GM23248 (cell line): ENCODE measurements at regions not wholly inside any gene's neighbourhood (a gene's known extent, or its start where the extent isn't known, plus 50 kb on each side); places are given as distances from the start of the nearest gene placed in this dataset.

Source experiments
- DNase-seq: peaks from one replicate; pipeline ENCODE4 v3.0.0-alpha.2; 2015
- H2AFZ ChIP-seq: fragments of 200-600 bp; sonication (generic); 2 replicates; pipeline ENCODE4 v1.6.1; 2016; ENCODE audit warnings: antibody characterized with exemption
- H3F3A ChIP-seq: fragments of 200-600 bp; sonication (generic); 2 replicates; pipeline ENCODE4 v1.6.1; 2016; ENCODE audit warnings: mild to moderate bottlenecking, antibody characterized with exemption, mixed run types; ENCODE audit not compliant: insufficient read depth
- H3K27ac ChIP-seq: fragments of 200-600 bp; sonication (generic); 2 replicates; pipeline ENCODE4 v1.5.1; 2016; ENCODE audit warnings: mild to moderate bottlenecking
- H3K27me3 ChIP-seq: fragments of 200-600 bp; sonication (generic); replicated peaks from 2 replicates; pipeline ENCODE4 v1.6.1; 2016; ENCODE audit warnings: mild to moderate bottlenecking; ENCODE audit not compliant: insufficient read depth
- H3K36me3 ChIP-seq: fragments of 200-600 bp; sonication (generic); 2 replicates; pipeline ENCODE4 v1.6.1; 2016; ENCODE audit warnings: low read depth, mild to moderate bottlenecking
- H3K4me1 ChIP-seq: fragments of 200-600 bp; sonication (generic); 2 replicates; pipeline ENCODE4 v1.6.1; 2016; ENCODE audit warnings: mild to moderate bottlenecking; ENCODE audit not compliant: insufficient read depth
- H3K4me2 ChIP-seq: fragments of 200-600 bp; sonication (generic); one replicate; pipeline ENCODE4 v1.6.1; 2016; ENCODE audit warnings: mild to moderate bottlenecking; ENCODE audit not compliant: unreplicated experiment
- H3K4me3 ChIP-seq: fragments of 200-600 bp; sonication (generic); 2 replicates; pipeline ENCODE4 v1.5.1; 2016; ENCODE audit warnings: mild to moderate bottlenecking
- H3K79me2 ChIP-seq: fragments of 200-600 bp; sonication (generic); 2 replicates; pipeline ENCODE4 v1.6.1; 2016; ENCODE audit warnings: mild to moderate bottlenecking; ENCODE audit not compliant: insufficient read depth
- H3K9ac ChIP-seq: fragments of 200-600 bp; sonication (generic); 2 replicates; pipeline ENCODE4 v1.6.1; 2016; ENCODE audit warnings: mild to moderate bottlenecking
- H3K9me2 ChIP-seq: fragments of 200-600 bp; sonication (generic); 2 replicates; pipeline ENCODE4 v1.6.1; 2016; ENCODE audit warnings: mixed run types, mild to moderate bottlenecking, moderate library complexity; ENCODE audit not compliant: insufficient read depth
- H3K9me3 ChIP-seq: fragments of 200-600 bp; sonication (generic); one replicate; pipeline ENCODE4 v1.6.1; 2017; ENCODE audit warnings: low read depth
- H4K20me1 ChIP-seq: fragments of 200-600 bp; sonication (generic); 2 replicates; pipeline ENCODE4 v1.6.0; 2016; ENCODE audit not compliant: insufficient read depth
- EZH2 ChIP-seq: fragments of 200-600 bp; sonication (generic); IDR thresholded peaks from 2 replicates; pipeline ENCODE4 v1.6.1; 2018; ENCODE audit warnings: antibody characterized with exemption, mild to moderate bottlenecking; ENCODE audit not compliant: insufficient read depth, poor library complexity, severe bottlenecking
- EZH2phosphoT487 ChIP-seq: fragments of 200-600 bp; sonication (generic); IDR thresholded peaks from 2 replicates; pipeline ENCODE4 v1.6.1; 2018; ENCODE audit warnings: antibody characterized with exemption, moderate library complexity, mild to moderate bottlenecking, low read depth; ENCODE audit not compliant: insufficient read depth
- WGBS, 2 experiments: methylation state at CpG; one replicate each; pipeline ENCODE4 v1.1.6; 2015 to 2017; ENCODE audit warnings: low lambda C conversion rate in 2 of 2, low coverage in 1 of 2; ENCODE audit errors: missing lambda C conversion rate in 2 of 2; 5-methylcytosine and 5-hydroxymethylcytosine counted together
- in situ Hi-C: fragments of 300-500 bp; cut with MboI; formaldehyde crosslinking; loops from 2 replicates; pipeline ENCODE4 v1.15.0; 2020

DNA sequence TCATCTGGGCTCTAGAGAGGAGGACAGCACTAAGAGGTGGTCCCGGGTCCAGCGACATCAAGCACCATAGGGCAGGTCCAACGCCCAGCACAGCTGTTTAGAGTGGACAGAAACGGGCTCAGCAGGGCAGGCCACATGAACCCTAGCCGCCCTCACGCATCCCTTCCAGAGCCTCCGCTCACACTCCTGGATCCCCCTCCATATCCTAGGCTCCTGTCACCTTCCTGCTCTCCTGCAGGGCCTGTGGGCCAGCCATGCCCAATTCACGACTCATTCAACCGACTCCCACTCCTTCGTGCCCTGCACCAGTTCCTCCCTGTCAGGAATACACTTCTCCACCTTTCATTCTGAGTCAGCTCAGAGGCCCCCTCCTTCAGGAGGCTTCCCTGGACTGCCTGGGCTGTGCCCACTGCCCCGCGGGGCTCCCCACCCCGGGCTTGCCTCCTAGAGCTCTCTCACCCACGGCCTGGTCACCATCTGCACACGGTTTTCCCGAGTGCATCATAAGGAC, 90.2 kb downstream of the LINGO1 start:
- peak overlapping the region; percentile 68 for H3K4me3 ChIP-seq

GRCh38 chr15:77541421-77542181, 91.1 kb downstream of the LINGO1 start:
- Histone ChIP-seq H3K4me3 (no peak overlapping the region), H3K27ac (no peak overlapping the region), H3K9me2 (no peaks in the 10 kb centered on the region), H3K4me2 (no peak overlapping the region), H3K9ac (no peak overlapping the region), H3K4me1 (peaks cover 26% of the 10 kb centered on the region), H3F3A (0 out of 2 replicates have a peak, but pooled peaks cover 12% of the 10 kb centered on the region), H3K36me3 (no peaks in the 10 kb centered on the region), H3K9me3 (no peaks in the 10 kb centered on the region), H4K20me1 (no peaks in the 10 kb centered on the region), H3K79me2 (no peaks in the 10 kb centered on the region), H2AFZ (peak overlapping the region; percentile 41; the same call in 1 of the 2 replicates), H3K27me3 (no peaks in the 10 kb centered on the region; the same call in 1 of the 2 replicates)
- in situ Hi-C loops, result no loop called here
- 40 to 45% methylated on average over 13 of the region's 13 CpGs for WGBS, 2 experiments
- TF ChIP-seq EZH2phosphoT487 (no peak), EZH2 (no peak)
- peak; percentile 55 for DNase-seq

More for the DNA sequence above, 90.2 kb downstream of the LINGO1 start:
- H2AFZ ChIP-seq, result peak overlapping the region; percentile 88
- peak overlapping the region; percentile 78 for H3K4me2 ChIP-seq
- peak overlapping the region; percentile 73 for H3K9ac ChIP-seq
- no peaks in the 10 kb centered on the region; the same call in 1 of the 2 replicates for H3K27me3 ChIP-seq
- no peaks in the 10 kb centered on the region for H4K20me1 ChIP-seq
- H3K79me2 ChIP-seq, result no peaks in the 10 kb centered on the region
- peaks cover 26% of the 10 kb centered on the region for H3K4me1 ChIP-seq
- no peak for TF ChIP-seq EZH2
- TF ChIP-seq EZH2phosphoT487, result no peak
- H3K9me3 ChIP-seq, result no peaks in the 10 kb centered on the region
- peak overlapping the region; percentile 39; the same call in 1 of the 2 replicates for H3K27ac ChIP-seq
- no peaks in the 10 kb centered on the region for H3K9me2 ChIP-seq
- H3K36me3 ChIP-seq, result no peaks in the 10 kb centered on the region
- in situ Hi-C loops, result no loop called here
- 73% methylated on average over 16 of the region's 16 CpGs for WGBS, 2 experiments
- peak; percentile 78 for DNase-seq
- H3F3A ChIP-seq, result 0 out of 2 replicates have a peak, but pooled peaks cover 12% of the 10 kb centered on the region

GRCh38 chr15:77540312-77541060, 92.2 kb downstream of the LINGO1 start:
- no peak for TF ChIP-seq EZH2
- no peaks in the 10 kb centered on the region; the same call in 1 of the 2 replicates for H3K27me3 ChIP-seq
- no peaks in the 10 kb centered on the region for H3K79me2 ChIP-seq
- H3F3A ChIP-seq, result 0 out of 2 replicates have a peak, but pooled peaks cover 2% of the 10 kb centered on the region
- WGBS, 2 experiments, result 73 to 76% methylated on average over 13 of the region's 13 CpGs
- H4K20me1 ChIP-seq, result no peaks in the 10 kb centered on the region
- no peak overlapping the region for H3K27ac ChIP-seq
- DNase-seq, result no peak
- no peaks in the 10 kb centered on the region for H3K9me2 ChIP-seq
- no peak overlapping the region for H3K4me3 ChIP-seq
- in situ Hi-C loops, result no loop called here
- no peaks in the 10 kb centered on the region for H3K9me3 ChIP-seq
- H3K4me1 ChIP-seq, result peaks cover 15% of the 10 kb centered on the region
- no peaks in the 10 kb centered on the region for H3K36me3 ChIP-seq
- H3K9ac ChIP-seq, result no peak overlapping the region
- H3K4me2 ChIP-seq, result no peak overlapping the region
- H2AFZ ChIP-seq, result no peak overlapping the region

GRCh38 chr15:77538793-77539497, 93.8 kb downstream of the LINGO1 start:
- no peak overlapping the region for H3K9ac ChIP-seq
- TF ChIP-seq EZH2 (no peak), EZH2phosphoT487 (no peak)
- no peak overlapping the region for H3K27ac ChIP-seq
- 61 to 63% methylated on average over 5 of the region's 5 CpGs for WGBS, 2 experiments
- no peak overlapping the region for H3K4me3 ChIP-seq
- H3K9me3 ChIP-seq, result no peaks in the 10 kb centered on the region
- in situ Hi-C loops, result loop anchor here (10.0 kb wide), 1 partner anchor 424 kb away; no protein-coding TSS in a partner anchor
- H4K20me1 ChIP-seq, result no peaks in the 10 kb centered on the region
- H2AFZ ChIP-seq, result no peak overlapping the region
- H3F3A ChIP-seq, result no peaks in the 10 kb centered on the region
- no peak for DNase-seq
- H3K4me1 ChIP-seq, result peaks cover 15% of the 10 kb centered on the region
- H3K36me3 ChIP-seq, result no peaks in the 10 kb centered on the region
- H3K27me3 ChIP-seq, result no peaks in the 10 kb centered on the region; the same call in 1 of the 2 replicates
- no peaks in the 10 kb centered on the region for H3K9me2 ChIP-seq
- H3K4me2 ChIP-seq, result no peak overlapping the region
- H3K79me2 ChIP-seq, result no peaks in the 10 kb centered on the region
